NOMO-1 treated with DMSO at 0.1 percent for 48 hours (cell line): ENCODE measurements at regions not wholly inside any gene's neighbourhood (a gene's known extent, or its start where the extent isn't known, plus 50 kb on each side); places are given as distances from the start of the nearest gene placed in this dataset.

Source experiments
- DNase-seq: peaks from one replicate; lab custom pipeline; 2025; ENCODE audit not compliant: unreplicated experiment; lab: John Stamatoyannopoulos, UW

DNA sequence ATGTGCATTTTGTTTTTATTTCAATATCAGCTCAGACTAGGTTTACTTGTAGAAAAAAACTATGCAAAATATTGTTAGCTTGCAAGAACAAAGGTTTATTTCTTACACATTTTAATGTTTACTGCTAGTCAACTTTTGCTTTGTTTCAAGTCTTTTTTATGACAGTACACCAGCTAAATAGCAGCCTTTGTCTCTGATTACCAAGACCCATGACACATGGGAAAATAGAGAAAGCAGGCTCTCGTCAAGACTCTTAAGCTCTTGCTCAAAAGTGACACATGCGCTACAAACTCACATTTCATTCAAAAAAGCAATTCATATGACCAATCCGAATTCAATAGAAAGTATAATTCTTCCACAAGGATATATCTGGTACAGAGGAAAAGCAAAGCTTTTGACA lies 642.3 kb upstream of the SLITRK1 start:
- no peak for DNase-seq

DNA sequence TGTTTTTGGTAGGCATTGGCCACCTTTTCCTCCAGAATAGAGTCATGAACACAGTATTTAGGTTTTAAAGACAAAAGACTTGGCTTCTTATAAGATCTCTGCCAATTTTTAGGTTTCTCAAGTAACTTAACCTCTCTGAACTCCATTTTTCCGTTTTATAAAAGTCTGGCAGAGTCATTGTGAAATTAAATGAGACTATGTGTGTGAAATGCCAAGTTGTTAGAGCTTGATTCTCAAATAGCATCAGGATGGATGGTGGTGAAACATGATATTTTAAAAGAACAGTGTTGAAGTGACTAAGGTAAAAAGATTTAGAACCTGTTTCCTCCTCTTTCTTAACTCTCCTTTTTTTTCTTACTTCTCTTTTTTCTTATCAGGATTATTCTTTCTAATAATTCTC lies 617.7 kb upstream of the SLITRK1 start:
- DNase-seq: no peak

DNA sequence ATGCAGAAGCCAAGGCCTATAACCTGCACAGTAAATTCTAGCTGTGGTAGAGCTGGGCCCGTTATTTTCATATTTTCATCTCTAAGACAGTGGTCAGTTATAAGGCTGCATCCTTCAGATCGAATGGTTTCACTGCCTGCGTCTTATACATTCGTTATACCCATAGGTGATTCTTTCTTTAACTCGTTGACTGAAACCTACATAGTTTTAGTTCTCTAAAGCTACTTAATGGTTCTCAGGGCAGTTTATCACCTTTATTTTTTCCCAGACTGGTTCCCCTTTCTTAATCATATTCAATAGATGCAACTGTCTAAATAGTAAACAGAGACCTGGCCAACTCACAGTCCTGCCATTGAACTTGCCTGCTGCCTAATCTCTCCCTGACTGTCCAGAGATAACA lies 615.3 kb upstream of the SLITRK1 start:
- DNase-seq: no peak

DNA sequence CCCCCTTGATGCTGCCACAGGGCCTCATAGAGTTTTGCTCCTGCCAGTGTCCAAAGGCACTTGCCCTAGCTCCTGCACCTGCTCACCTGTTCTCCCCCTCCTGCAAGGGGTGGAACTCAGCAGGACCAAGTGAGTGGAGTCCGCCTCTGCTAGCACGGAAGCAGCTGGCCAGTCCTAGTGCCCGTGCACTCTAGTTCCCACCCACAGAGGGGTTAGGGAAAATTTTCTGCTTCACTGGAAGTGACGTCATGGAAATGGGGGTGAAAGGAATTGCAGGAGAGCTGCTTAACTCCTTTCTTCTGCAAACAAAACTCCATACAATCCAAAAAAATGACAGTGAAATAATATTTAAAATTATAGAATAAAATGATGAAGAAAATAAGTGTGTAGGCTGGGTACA lies 609.7 kb upstream of the SLITRK1 start:
- DNase-seq: no peak

DNA sequence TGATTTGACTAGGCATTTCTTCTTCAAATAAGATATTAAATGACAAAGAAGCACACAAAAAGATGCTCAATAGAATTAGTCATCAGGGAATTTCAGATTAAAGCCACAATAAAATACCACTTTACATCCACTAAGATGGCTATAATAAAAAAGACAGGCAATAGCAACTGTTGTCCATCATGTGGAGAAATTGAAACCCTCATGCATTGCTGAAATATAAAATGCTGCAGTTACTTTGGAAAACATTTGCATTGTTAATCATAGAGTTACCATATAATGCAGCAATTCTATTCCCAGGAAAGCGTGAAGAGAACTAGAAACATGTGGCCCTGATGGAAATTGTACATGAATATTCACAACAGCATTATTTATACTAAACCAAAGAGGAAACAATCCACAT lies 605.5 kb upstream of the SLITRK1 start:
- DNase-seq: no peak

DNA sequence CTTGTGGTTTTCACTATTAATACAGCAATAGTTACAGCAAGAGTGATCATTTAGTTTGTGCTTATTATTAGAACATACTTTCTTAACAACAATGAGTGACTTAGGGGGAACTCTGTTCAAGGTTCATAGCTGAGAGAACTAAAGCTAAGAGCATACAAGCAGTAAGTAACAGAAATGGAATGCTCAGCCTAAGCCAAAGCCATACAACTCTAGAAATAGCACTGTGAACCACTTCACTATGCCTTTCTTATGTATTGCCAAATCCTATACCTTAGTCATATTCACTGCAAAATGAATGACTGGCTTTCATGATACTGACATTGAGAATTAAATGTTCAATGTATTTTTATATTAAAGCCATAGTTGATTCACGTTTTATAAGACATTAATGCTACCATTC lies 599.7 kb upstream of the SLITRK1 start:
- DNase-seq: peak; percentile 5

DNA sequence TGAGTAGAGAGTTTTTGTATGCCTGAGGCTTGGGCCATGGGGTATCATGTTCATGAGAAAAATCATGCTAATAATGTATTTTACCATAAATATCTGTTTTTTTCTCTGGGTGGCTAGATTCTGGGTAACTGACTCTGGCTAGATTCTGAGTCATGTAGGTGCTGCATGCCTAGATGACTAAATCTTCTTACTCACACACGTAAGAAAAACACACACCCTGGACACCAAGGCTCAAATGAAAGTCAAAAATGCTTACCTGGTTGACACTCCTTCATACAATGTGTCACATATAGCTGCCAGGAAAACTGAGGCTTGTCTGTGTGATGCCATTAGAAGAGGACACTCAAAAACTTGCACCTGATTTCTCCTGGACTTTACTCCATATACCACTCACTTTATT lies 597.4 kb upstream of the SLITRK1 start:
- no peak for DNase-seq

DNA sequence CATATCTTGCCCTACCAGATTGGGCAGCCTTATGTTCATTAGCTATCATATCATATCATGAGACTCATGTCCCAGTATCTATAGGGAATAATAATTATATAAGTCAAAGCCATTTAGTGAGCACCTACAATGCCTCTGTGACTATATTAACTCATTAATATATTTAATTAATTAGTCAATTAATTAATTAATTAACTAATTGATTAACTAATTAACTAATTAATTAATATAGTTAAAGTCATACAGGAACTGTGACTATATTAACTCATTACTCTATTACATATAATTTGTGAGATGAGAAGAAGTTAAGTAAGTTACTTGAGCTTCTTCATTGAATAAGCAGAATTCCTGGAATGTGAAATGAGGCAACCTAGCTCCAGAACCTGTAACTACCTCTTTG lies 588.3 kb upstream of the SLITRK1 start:
- DNase-seq: no peak

DNA sequence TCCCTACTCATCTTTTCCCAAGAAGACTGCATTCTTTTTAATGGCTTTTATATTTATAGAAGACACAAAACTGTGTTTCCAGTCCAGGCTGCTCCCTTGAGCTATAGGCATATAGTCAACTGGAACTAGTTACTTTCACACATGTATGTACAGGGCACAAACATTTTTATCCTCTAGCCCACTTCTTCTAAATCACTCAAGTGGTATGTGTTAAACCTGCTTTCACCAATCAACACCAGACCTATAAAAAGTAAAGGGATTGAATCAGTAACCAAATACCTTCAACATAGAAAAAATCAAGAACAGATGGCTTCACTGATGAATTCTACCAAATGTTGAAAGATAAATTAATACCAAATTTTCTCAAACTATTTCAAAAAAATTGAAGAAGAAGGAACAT lies 584.2 kb upstream of the SLITRK1 start:
- DNase-seq: no peak

DNA sequence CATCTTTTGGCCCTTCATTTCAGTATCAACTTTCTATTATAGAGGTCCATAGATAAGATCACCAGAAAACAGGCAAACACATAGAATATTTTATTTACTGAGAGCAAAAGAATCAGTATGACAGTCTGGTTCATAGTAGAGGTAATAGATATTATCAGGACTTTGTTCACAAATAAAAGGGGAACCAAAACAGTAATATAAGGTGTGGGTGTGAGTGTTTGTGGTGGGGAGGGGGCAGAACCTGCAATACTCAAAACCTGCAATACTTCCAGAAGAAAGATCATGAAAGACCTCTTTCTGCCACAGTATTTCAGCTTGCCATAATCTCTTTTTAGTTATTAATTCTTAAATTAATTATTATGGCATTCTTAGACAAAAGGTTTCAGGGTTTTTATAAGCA lies 578.7 kb upstream of the SLITRK1 start:
- no peak for DNase-seq

DNA sequence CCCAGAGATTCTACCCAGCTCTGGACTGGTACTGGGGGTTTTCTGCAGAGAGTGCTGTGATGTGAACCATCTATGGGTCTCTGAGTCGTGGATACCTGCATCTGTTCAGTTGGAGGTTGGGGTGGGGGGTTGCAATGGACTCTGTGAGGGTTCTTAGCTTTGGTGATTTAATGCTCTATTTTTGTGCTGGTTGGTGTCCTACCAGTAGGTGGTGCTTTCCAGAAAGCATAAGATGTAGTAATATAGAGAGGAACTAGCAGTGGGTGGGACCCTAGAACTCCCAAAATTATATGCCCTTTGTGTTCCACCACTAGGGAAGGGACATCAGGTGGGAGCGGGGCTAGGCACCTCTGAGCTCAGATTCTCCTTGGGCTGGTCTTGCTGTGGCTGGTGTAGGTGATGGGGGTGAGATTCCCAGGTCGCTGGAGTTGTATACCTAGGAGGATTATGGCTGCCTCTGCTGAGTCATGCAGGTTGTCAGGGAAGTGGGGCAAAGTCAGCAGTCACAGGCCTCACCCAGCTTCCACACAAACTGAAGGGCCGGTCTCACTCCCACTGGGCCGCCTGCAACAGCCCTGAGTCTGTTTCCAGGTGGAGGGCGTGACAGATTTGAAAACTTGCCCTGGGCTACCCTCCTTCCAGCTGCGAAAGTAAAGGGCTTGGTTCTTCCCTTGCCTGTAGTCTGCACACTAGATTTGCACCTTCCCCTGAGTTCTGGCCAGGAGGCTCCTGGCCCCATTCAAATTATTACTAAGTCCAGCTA lies 573.0 kb upstream of the SLITRK1 start:
- no peak for DNase-seq

DNA sequence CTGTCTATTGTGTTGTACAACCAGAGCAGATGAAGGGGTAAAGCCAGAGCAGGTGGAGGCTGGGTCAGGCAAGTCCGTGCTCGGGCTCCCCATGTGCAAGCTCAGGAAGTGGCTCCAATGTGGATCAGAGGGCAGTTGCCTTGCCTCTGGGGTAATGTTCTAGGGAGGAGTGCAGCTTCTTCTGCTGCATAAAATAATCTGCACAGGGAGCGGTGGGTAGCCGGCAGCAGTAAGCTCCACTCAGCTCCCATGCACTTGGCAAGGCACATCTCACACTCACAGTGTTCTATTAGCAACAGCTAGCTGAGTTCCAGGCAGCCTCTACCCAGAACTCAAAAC lies 565.3 kb upstream of the SLITRK1 start:
- DNase-seq: no peak

DNA sequence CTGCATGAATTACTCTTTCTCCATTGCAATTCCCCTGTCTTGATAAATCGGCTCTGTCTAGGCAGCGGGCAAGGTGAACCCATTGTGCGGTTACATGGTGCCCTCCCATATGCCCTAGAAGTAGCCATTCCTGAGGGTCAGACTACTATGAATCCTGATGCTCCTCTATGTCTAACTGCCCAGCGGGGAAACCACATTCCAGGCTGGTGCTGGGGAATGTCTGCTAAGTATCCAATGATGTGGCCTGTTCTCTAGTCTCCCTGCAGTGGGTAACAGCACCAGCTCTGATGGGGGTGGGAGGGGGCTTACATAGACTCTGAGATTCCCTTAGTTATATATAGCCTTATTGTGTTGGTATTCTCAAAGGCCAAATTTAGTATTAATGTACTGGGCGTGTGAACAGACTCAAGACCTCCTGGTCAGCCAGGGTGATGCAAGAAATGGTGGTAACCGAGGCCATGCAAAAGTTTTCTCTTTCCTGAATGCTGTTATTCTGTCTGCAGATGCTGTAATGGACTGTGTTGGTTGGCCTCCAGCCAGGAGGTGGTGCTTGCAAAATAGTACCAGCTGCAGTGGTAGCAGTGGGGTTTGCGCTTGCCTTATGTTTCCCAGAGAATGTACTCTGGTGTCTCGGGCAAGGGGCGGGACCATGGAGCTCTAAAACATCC lies 564.8 kb upstream of the SLITRK1 start:
- no peak for DNase-seq

DNA sequence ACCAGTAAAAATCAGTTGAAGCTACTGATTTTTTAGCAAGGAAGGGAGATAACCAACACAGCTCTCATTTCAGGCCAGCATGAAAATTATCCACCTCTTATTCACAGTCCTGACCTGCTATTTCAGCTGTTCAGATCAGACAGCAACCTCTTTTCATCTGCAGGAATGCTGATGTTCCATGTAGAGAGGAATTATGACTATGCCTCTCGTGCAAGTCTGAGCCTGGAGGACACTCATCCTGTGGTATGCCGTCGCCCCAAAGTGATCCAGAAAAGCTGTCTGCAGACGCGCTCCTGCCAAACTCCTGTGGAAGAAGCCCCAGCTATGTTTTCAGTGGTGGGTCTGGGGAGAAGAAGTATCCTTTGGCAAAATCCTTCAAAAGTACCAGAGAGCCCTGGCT lies 563.5 kb upstream of the SLITRK1 start:
- no peak for DNase-seq

DNA sequence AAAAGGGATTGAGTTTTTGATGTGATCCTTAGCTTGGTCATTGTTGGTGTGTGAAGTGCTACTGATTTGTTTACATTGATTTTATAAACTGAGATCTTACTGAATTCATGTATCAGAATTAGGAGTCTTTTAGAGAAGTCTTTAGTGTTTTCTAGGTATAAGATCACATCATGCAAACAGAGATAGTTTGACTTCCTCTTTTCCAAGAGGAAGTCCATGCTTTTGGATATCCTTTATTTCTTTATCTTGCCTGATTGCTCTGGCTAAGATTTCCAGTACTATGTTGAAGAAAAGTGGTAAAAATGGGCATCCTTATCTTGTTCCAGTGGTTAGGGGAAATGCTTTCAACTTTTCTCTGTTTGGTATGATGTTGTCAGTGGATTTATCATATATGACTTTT lies 561.2 kb upstream of the SLITRK1 start:
- peak; percentile 0 for DNase-seq

DNA sequence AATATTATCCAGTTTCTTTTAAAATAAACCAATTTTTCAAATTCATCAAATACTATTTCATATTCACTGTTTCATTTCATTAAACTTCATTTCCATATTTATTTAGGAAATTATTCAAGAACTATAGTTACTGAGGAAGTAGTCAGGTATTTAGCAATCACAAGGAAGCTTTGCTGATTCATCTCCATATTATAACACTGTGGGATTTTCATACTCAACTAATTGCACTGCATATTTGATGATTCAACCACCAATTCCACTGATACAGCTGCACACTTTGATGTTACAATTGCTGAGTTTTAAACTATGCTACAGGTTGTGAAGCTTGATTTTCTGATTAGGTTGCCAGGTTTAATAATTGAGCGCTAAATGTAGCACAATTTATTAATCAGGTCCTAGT lies 556.8 kb upstream of the SLITRK1 start:
- no peak for DNase-seq

DNA sequence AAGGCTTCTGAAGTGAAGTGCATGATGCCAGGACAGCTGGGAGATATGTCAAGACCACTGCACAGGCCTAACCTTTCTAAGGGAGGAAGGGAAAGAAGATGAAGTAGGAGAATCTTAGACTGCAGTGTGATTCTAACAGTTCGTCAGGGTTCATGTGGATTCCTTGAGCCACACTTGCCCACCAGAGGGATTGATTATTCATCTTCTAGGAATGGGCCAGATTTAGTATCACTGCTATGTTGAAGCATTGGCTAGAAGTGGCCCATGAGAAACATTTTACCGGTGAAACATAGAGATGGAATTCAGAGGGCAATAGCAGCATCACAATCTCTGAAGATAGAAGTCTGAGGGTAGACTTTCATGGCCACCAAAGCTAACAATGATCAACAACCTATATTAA lies 550.8 kb upstream of the SLITRK1 start:
- DNase-seq: no peak

DNA sequence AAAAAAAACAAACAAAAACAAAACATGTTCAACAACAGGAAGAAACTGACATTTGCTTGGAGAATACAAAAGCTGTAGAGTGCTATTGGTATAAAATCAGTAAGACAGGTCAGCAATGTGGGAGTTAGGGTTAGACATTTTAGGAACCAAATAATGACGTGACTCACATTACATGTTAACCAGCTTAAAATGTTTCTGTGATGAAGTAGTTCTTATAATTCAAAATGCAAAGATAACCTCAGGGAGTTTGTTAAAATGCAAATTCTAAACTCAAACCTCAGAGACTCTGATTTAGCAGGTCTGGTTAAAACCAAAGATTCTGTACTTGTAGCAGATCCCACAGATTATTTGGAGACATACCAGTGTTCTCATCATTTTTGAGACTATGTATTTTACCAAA lies 549.4 kb upstream of the SLITRK1 start:
- no peak for DNase-seq

DNA sequence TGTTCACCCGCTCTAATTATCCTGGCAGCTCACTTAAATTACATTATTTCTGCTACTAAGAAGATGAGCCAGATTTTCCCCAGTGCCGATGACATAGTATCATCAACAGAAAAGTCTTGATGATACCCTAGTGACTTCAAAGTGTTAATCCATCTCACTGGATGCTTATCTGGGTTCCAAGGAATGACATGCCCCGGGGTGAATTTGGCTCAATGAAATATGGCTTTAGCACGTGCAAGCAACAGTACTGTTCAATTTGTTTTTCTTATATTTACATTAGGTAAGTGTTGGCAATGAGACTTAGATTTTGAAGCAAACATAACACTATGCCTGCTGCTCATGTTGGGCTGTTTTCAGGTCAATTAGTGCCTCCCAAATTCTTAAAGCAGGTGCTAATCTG lies 548.2 kb upstream of the SLITRK1 start:
- no peak for DNase-seq

DNA sequence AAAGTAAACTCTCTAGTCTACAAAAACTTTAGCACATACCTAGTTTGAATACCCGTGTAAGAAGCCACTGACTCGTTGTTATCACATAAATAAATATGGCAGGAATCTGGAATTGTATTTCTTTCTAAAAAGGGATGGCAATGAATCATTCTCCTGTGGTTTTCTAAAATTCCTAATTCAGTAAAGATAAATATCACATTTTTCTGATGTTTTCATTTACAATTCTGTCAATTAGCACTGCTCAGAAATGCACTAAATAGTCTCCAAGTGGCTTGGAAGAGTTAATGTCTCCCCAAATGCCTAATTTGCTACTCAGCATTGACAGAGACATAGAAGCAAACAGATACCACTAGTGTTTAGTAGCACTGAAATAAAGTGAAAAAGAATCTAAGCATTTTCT lies 547.7 kb upstream of the SLITRK1 start:
- no peak for DNase-seq

DNA sequence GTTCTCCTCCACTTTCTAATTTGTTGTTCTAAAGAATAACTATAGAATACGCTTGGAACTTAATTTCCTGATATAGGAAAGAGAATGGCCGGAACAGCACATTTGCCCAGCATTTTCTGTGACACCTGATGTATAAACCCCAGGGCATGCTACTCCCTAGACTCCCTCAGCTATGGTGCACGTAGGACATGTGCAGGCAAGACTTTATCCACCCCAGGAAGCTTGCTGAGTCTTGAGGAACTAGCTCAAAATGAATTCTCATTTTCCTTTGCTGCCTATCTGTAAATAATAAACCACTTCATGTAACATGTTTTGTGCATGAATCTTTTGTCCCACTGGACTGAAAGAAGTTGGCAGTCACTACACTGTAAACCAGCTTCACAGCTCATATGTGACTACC lies 535.8 kb upstream of the SLITRK1 start:
- no peak for DNase-seq

DNA sequence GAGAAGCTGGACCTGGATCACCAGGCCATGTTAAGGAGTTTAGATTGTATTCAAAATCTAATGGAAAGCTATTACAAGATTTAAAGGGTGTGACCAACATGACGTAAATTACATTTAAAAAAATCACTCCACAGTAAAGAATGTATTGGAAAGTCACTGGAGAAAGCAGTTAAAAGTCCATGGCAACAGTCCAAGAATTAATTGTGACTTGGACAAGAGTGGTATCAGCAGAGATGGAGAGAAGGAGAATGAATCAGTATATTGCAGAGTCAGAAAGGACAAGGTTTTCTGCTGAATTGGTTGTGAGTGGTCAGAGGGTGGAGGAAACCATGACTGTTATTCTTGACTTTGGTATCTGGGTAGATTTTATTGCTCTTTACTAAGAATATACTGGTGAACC lies 535.1 kb upstream of the SLITRK1 start:
- DNase-seq: no peak

DNA sequence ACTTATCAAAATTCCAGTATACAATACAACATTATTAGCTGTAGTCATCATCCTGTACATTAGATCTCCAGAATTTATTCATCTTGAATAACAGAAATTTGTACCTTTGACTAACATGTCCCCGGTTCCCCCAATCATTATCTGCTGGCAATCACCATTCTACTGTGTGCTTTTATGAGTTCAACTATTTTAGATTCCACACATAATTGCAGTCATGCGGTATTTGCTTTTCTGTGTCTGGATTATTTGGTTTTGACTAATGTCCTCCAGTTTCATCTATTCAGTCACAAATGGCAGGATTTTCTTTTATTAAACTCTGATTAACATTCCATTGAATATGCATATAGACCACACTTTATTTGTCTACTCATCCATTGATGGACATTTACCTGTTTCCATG lies 530.7 kb upstream of the SLITRK1 start:
- no peak for DNase-seq
